Ascending aorta (tissue), 2 donors: ENCODE measurements at regions not wholly inside any gene's neighbourhood (a gene's known extent, or its start where the extent isn't known, plus 50 kb on each side); places are given as distances from the start of the nearest gene placed in this dataset.

Experiments used
- DNase-seq, 2 donors: peaks; one replicate each; pipeline ENCODE4 v3.0.0-alpha.2; 2019; ENCODE audit warnings: low spot score in 2 of 2
- H3K27ac ChIP-seq, 2 donors: fragments of 200-600 bp; sonication (generic); one replicate each; pipeline ENCODE4 v1.5.1; 2016 to 2017; ENCODE audit warnings: mild to moderate bottlenecking in 1 of 2
- H3K27me3 ChIP-seq: fragments of 200-600 bp; sonication (generic); one replicate; pipeline ENCODE4 v1.5.1; 2017
- H3K36me3 ChIP-seq, 2 donors: fragments of 200-600 bp; sonication (generic); one replicate each; pipeline ENCODE4 v1.5.1; 2016
- H3K4me1 ChIP-seq, 2 donors: fragments of 200-600 bp; sonication (generic); one replicate each; pipeline ENCODE4 v1.5.1; 2016 to 2017; ENCODE audit warnings: mild to moderate bottlenecking in 1 of 2
- H3K4me3 ChIP-seq, 2 donors: fragments of 200-600 bp; sonication (generic); one replicate each; pipeline ENCODE4 v1.5.1; 2016 to 2017; ENCODE audit warnings: mild to moderate bottlenecking in 1 of 2
- H3K9me3 ChIP-seq, 2 donors: fragments of 200-600 bp; sonication (generic); one replicate each; pipeline ENCODE4 v1.5.1; 2016
- intact Hi-C: fragments of 100-400 bp; cut with DNase I; formaldehyde crosslinking; loops from one replicate; pipeline ENCODE4 v1.15.1; 2023
- TF ChIP-seq, protein P1 (sequence below), 3 experiments: fragments of 200-600 bp in 2 of 3; fragments of 450-650 bp in 1 of 3; sonication (generic) in 2 of 3; IDR thresholded peaks; one replicate each; pipeline ENCODE4 v1.5.1; 2016 to 2019; ENCODE audit warnings: antibody characterized with exemption in 3 of 3, mild to moderate bottlenecking in 1 of 3, moderate library complexity in 1 of 3

DNA sequence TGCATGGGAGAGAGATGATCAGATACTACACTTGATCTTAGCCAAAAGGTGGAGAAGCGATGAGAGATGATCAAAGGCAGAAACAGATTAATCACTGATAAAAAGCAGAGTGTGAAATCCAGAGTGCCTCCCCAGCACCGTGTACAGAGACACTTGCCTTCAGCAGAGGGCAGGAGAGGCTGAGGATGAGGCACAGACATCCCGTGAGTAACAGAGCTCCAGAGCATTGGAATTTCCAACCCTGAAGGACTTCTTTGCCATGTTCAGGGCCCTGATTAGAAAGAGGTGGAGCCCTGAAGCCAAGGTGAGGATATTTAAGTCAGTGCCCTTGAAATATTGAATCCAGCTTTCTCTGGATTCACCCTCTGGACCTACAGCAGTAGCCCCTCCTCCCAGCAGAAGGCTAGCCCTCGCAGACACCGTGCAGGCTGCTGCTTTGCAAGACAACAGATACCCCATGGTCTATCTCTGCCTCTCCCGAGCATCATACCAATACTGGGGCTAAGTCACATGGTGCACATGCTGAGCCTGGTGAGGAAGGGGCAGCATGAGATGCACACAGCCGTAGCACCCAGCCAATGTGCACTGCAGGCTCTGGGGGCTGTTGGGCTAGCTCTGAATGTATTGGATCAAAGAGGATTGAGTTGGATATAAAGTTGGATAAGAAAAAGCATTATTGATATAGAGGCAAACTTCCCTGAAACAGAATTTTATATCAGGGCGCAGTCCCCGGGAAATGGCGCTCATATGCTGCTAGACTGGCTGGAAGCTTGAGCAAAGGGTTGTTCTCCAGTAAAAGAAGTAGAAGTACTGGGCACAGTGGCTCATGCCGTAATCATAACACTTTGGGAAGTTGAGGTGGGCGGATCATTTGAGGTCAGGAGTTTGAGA, 200.3 kb upstream of the B3GAT1 start:
- H3K4me1 ChIP-seq = no peaks in the 10 kb centered on the region
- H3K9me3 ChIP-seq = no peaks in the 10 kb centered on the region
- intact Hi-C loops = no loop called here
- no peak for DNase-seq
- no peak overlapping the region for H3K27ac ChIP-seq
- no peaks in the 10 kb centered on the region for H3K36me3 ChIP-seq
- TF ChIP-seq, protein P1, sequence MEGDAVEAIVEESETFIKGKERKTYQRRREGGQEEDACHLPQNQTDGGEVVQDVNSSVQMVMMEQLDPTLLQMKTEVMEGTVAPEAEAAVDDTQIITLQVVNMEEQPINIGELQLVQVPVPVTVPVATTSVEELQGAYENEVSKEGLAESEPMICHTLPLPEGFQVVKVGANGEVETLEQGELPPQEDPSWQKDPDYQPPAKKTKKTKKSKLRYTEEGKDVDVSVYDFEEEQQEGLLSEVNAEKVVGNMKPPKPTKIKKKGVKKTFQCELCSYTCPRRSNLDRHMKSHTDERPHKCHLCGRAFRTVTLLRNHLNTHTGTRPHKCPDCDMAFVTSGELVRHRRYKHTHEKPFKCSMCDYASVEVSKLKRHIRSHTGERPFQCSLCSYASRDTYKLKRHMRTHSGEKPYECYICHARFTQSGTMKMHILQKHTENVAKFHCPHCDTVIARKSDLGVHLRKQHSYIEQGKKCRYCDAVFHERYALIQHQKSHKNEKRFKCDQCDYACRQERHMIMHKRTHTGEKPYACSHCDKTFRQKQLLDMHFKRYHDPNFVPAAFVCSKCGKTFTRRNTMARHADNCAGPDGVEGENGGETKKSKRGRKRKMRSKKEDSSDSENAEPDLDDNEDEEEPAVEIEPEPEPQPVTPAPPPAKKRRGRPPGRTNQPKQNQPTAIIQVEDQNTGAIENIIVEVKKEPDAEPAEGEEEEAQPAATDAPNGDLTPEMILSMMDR (IDR thresholded peaks at IDR 0.05) = no peak
- H3K27me3 ChIP-seq = no peaks in the 10 kb centered on the region
- no peak overlapping the region for H3K4me3 ChIP-seq

DNA sequence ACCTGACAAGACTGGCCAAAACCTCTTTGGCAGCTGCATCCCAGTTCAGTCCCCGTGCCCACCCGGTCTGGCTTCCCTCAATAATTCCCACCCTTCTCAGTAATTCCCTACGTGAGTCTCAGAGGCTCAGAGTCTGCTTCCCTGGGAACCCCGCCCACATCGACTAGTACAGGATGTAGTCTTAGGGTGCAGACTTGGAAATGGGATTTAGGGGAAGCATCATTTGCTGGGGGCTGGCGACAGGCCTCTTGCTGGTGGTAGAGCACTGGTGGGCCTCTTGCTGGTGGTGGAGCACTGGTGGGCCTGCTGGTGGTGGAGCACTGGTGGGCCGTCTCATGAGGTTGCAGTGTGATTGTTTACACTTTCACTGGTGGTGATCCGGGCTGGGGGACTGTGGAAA, 199.5 kb upstream of the B3GAT1 start:
- Histone ChIP-seq H3K9me3 (no peaks in the 10 kb centered on the region), H3K4me3 (no peak overlapping the region), H3K27me3 (no peaks in the 10 kb centered on the region), H3K36me3 (no peaks in the 10 kb centered on the region), H3K4me1 (no peaks in the 10 kb centered on the region), H3K27ac (no peak overlapping the region)
- DNase-seq = no peak
- TF ChIP-seq, protein P1 (IDR thresholded peaks at IDR 0.05) = no peak
- intact Hi-C loops = no loop called here

DNA sequence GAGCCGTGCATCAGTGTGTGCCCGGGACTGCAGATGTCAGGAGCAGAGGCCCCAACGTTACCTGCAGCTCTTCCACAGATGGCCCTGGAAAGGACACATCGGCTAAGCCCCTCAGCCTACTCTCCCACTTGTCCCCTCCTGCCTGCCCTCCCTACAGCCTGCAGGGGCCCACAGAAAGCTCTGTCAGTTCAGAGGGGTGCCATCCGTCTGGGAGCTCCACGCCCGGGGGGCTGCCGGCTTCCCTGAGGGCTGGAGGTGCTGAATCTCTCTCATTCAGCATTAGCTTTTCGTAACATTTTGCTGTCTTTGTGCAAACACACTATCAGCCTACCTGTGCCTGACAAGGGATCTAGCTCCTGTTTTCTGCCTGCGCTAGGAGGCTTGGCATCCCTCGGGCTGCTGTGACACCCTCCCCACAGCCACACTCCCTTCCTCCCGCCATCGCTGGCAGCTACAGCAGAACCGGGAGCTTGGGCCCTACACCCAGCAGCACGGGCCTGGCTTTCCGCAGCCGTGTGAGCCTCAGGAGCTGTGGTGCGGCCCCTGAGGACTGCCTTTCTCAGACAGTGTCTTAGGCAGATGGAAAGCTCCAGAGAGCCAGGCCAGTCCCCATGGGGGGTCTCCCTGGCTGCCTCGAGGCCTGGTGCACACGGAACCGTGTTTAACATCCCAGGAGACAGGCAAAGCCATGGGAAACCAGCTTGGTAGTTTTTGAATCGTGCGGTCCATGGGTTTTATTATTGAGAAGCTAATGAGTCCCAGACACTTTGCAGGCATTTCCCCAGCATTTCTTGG, 198.3 kb upstream of the B3GAT1 start:
- no peaks in the 10 kb centered on the region for H3K4me1 ChIP-seq
- H3K36me3 ChIP-seq = no peaks in the 10 kb centered on the region
- no peak overlapping the region for H3K27ac ChIP-seq
- no peaks in the 10 kb centered on the region for H3K9me3 ChIP-seq
- TF ChIP-seq, protein P1 (IDR thresholded peaks at IDR 0.05) = no peak
- no peak for DNase-seq
- no peak overlapping the region for H3K4me3 ChIP-seq
- no peaks in the 10 kb centered on the region for H3K27me3 ChIP-seq
- intact Hi-C loops = no loop called here

DNA sequence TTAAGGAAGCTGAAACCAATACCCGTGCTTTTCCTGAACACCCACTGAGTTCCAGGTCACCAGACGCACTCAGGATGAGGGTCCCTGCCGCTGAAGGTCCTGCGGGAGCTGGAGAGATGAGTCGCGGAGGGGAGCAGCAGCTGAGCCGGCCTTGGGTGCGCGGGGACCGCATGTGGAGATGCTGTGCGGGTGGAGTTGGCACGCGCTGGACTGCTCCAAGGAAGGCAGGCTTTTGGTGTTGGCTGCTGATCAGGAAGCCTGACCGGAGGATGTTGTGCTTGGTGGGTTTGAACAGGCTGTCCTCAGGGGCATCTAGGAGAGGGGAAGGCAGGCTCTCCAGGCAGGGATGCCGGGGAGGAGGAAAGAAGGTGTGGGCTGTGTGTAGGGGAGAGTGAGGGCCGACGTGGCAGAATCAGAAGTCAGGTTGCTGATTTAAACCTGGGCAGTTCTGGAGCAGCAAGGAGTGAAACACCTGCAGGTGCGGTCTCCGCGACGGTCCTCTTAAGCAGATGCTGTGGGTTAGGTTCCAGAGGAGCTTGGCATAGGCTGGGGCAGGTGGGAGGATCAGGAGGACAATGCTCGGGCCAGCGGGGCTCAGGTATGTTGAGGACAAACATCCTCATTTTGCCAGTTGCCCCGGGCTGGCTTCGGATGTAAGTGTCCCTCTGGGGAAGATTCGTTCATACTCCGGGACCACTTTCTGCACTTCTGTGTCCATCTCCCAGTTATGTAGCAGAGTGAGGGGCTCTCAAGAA, 197.5 kb upstream of the B3GAT1 start:
- H3K36me3 ChIP-seq = no peaks in the 10 kb centered on the region
- H3K9me3 ChIP-seq = no peaks in the 10 kb centered on the region
- no peaks in the 10 kb centered on the region for H3K4me1 ChIP-seq
- DNase-seq = no peak
- no peaks in the 10 kb centered on the region for H3K27me3 ChIP-seq
- intact Hi-C loops = no loop called here
- TF ChIP-seq, protein P1 (IDR thresholded peaks at IDR 0.05) = no peak
- no peak overlapping the region for H3K4me3 ChIP-seq
- no peak overlapping the region for H3K27ac ChIP-seq

DNA sequence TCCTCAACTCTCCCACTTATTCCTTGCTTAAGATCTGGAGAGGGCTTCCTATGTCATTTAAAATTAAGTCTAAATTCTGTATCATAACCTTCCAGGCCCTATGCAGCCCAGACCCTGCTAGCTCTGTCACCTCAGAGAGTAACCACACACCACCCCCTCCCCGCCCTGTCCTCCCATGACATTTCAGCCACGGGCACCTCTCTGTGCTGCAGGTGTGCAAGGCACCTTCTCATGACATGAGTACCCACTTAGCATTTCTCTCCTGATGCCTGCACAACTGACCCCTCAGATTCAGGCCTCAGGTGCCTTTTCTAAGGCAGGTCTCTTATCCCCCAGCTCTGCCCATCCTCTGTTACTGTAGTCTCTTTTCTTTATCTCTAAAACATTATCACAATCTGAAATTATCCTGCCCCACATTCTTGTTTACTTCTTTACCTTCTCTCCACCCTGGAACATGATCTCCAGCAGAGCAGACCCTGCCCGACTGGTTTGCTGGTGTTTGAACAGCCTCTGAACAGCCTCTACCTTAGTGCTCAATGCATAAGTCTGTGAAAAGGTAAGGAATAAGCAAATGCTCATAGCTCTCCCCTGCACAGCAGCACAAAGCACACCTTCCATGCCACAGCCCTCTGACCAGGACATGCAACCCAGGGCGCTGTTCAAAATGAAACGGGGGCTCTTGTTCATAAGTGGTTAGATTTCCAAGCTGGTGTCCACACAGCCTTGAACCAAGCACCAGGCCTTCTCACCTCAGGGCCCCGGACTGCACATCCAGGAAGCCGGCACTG, 196.1 kb upstream of the B3GAT1 start:
- no peaks in the 10 kb centered on the region for H3K9me3 ChIP-seq
- H3K27me3 ChIP-seq = no peaks in the 10 kb centered on the region
- TF ChIP-seq, protein P1 (IDR thresholded peaks at IDR 0.05) = no peak
- intact Hi-C loops = no loop called here
- H3K36me3 ChIP-seq = no peaks in the 10 kb centered on the region
- no peak for DNase-seq
- no peaks in the 10 kb centered on the region for H3K4me1 ChIP-seq
- H3K4me3 ChIP-seq = no peak overlapping the region
- H3K27ac ChIP-seq = no peak overlapping the region
